HS-5 (cell line): ENCODE measurements at regions not wholly inside any gene's neighbourhood (a gene's known extent, or its start where the extent isn't known, plus 50 kb on each side); places are given as distances from the start of the nearest gene placed in this dataset.

ENCODE experiments used
- DNase-seq: peaks from one replicate; pipeline ENCODE4 v3.0.0-alpha.2; 2012; ENCODE audit warnings: low read depth

- peak; percentile 11 for DNase-seq
These were observed 228.6 kb upstream of the E2F7 start for GRCh38 chr12:77294016-77294415.

- no peak for DNase-seq
These were observed 209.6 kb upstream of the E2F7 start for GRCh38 chr12:77274926-77275325.

GRCh38 chr12:77273898-77274297 lies 208.5 kb upstream of the E2F7 start:
- no peak for DNase-seq

GRCh38 chr12:77256956-77257355 lies 191.6 kb upstream of the E2F7 start:
- no peak for DNase-seq

GRCh38 chr12:77253321-77253720 lies 188.0 kb upstream of the E2F7 start:
- DNase-seq, result no peak

- no peak for DNase-seq
These were observed 186.4 kb upstream of the E2F7 start for GRCh38 chr12:77251799-77252198.

- DNase-seq, result no peak
These were observed 184.5 kb upstream of the E2F7 start for GRCh38 chr12:77249892-77250291.

GRCh38 chr12:77248036-77248435 lies 182.7 kb upstream of the E2F7 start:
- no peak for DNase-seq

- DNase-seq, result no peak
These were observed 182.2 kb upstream of the E2F7 start for GRCh38 chr12:77247542-77247941.

- DNase-seq, result no peak
These were observed 178.0 kb upstream of the E2F7 start for GRCh38 chr12:77243345-77243744.

GRCh38 chr12:77239617-77240016 lies 174.2 kb upstream of the E2F7 start:
- DNase-seq, result no peak

GRCh38 chr12:77238335-77238734 lies 173.0 kb upstream of the E2F7 start:
- DNase-seq, result no peak

GRCh38 chr12:77237896-77238295 lies 172.5 kb upstream of the E2F7 start:
- no peak for DNase-seq

- DNase-seq, result no peak
These were observed 170.7 kb upstream of the E2F7 start for GRCh38 chr12:77236066-77236465.

GRCh38 chr12:77232045-77232444 lies 166.7 kb upstream of the E2F7 start:
- no peak for DNase-seq

GRCh38 chr12:77231501-77231918 lies 166.1 kb upstream of the E2F7 start:
- DNase-seq, result no peak

GRCh38 chr12:77229640-77230442 lies 164.5 kb upstream of the E2F7 start:
- DNase-seq, result no peak

GRCh38 chr12:77228376-77228775 lies 163.0 kb upstream of the E2F7 start:
- DNase-seq, result no peak

- no peak for DNase-seq
These were observed 161.0 kb upstream of the E2F7 start for GRCh38 chr12:77226368-77226767.

GRCh38 chr12:77225373-77225772 lies 160.0 kb upstream of the E2F7 start:
- no peak for DNase-seq

- no peak for DNase-seq
These were observed 159.0 kb upstream of the E2F7 start for GRCh38 chr12:77224346-77224745.

- DNase-seq, result no peak
These were observed 157.0 kb upstream of the E2F7 start for GRCh38 chr12:77222336-77222735.

GRCh38 chr12:77220586-77220985 lies 155.2 kb upstream of the E2F7 start:
- DNase-seq, result no peak

- DNase-seq, result no peak
These were observed 152.9 kb upstream of the E2F7 start for GRCh38 chr12:77218278-77218677.
